ENCODE measurements at regions not wholly inside any gene's neighbourhood (a gene's known extent, or its start where the extent isn't known, plus 50 kb on each side); places are given as distances from the start of the nearest gene placed in this dataset.

DNA sequence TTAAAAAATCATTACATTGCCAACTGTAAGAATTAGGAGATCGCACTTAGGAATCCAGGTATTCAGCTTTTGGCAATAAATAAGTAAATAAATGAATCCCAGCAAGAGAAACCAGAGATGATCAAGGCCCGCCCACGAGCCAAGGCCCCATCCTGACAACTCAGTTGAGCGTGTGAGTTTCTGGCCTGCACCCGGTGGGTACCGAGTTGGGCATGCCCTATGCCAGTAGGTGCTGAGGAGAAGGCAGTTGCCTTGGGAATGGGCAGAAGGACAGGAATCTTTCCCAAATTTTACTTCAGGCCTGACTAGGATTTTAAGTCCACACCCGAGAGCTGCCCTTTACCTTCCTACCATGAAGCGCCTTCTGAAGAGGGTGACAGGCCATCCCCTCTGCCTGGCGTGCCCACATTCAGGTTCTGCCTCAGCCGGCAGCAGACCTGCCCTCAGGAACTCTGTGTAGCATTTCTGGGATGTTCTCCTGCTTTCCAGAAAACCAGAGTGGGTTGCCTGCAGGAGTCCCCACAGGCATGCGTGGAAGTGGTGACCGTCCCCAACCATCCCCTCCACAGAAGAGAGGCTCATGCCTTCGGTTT is 99.3 kb upstream of the ALDH1A3 start:
- TF ChIP-seq, protein P1, sequence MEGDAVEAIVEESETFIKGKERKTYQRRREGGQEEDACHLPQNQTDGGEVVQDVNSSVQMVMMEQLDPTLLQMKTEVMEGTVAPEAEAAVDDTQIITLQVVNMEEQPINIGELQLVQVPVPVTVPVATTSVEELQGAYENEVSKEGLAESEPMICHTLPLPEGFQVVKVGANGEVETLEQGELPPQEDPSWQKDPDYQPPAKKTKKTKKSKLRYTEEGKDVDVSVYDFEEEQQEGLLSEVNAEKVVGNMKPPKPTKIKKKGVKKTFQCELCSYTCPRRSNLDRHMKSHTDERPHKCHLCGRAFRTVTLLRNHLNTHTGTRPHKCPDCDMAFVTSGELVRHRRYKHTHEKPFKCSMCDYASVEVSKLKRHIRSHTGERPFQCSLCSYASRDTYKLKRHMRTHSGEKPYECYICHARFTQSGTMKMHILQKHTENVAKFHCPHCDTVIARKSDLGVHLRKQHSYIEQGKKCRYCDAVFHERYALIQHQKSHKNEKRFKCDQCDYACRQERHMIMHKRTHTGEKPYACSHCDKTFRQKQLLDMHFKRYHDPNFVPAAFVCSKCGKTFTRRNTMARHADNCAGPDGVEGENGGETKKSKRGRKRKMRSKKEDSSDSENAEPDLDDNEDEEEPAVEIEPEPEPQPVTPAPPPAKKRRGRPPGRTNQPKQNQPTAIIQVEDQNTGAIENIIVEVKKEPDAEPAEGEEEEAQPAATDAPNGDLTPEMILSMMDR (IDR thresholded peaks at IDR 0.05) = no peak
- TF ChIP-seq POLR2A (IDR thresholded peaks at IDR 0.05) = no peak
